SJCRH30 (cell line): ENCODE measurements at regions not wholly inside any gene's neighbourhood (a gene's known extent, or its start where the extent isn't known, plus 50 kb on each side); places are given as distances from the start of the nearest gene placed in this dataset.

Experiments used
- DNase-seq, 2 experiments: peaks; one replicate each; pipeline ENCODE4 v3.0.0-alpha.2; 2015 to 2020
- H3K27ac ChIP-seq: fragments of 250-450 bp; sonication (Bioruptor Pico); 2 replicates; pipeline ENCODE4 v1.5.1; 2020; ENCODE audit warnings: mild to moderate bottlenecking, moderate library complexity
- H3K27me3 ChIP-seq: fragments of 250-450 bp; sonication (Bioruptor Pico); 2 replicates; pipeline ENCODE4 v1.5.1; 2020; ENCODE audit warnings: mild to moderate bottlenecking, moderate library complexity
- H3K36me3 ChIP-seq: fragments of 250-450 bp; sonication (Bioruptor Pico); 2 replicates; pipeline ENCODE4 v1.5.1; 2020; ENCODE audit warnings: mild to moderate bottlenecking, moderate library complexity
- H3K4me1 ChIP-seq: fragments of 250-450 bp; sonication (Bioruptor Pico); 2 replicates; pipeline ENCODE4 v1.5.1; 2020; ENCODE audit warnings: mild to moderate bottlenecking, moderate library complexity
- H3K4me3 ChIP-seq: fragments of 250-450 bp; sonication (Bioruptor Pico); 2 replicates; pipeline ENCODE4 v1.5.1; 2020; ENCODE audit warnings: mild to moderate bottlenecking, moderate library complexity
- H3K9me3 ChIP-seq: fragments of 250-450 bp; sonication (Bioruptor Pico); replicated peaks from 2 replicates; pipeline ENCODE4 v1.5.1; 2020; ENCODE audit warnings: mild to moderate bottlenecking, moderate library complexity

- Histone ChIP-seq H3K4me1 (no peaks in the 10 kb centered on the region), H3K27me3 (no peaks in the 10 kb centered on the region), H3K4me3 (no peak overlapping the region), H3K36me3 (no peaks in the 10 kb centered on the region), H3K9me3 (no peaks in the 10 kb centered on the region), H3K27ac (no peak overlapping the region)
- no peak for DNase-seq
Observed at GRCh38 chr22:47396105-47396504, 633.7 kb downstream of the TBC1D22A start.

GRCh38 chr22:47395481-47395880 is 633.0 kb downstream of the TBC1D22A start:
- DNase-seq, result peak in 1 of 2 experiments; percentile 20
- Histone ChIP-seq H3K36me3 (no peaks in the 10 kb centered on the region), H3K9me3 (no peaks in the 10 kb centered on the region), H3K27ac (no peak overlapping the region), H3K27me3 (no peaks in the 10 kb centered on the region), H3K4me3 (no peak overlapping the region), H3K4me1 (no peaks in the 10 kb centered on the region)

- no peak for DNase-seq
- no peaks in the 10 kb centered on the region for H3K27me3 ChIP-seq
- no peak overlapping the region for H3K4me3 ChIP-seq
- H3K27ac ChIP-seq, result no peak overlapping the region
- H3K4me1 ChIP-seq, result no peaks in the 10 kb centered on the region
- no peaks in the 10 kb centered on the region for H3K9me3 ChIP-seq
- H3K36me3 ChIP-seq, result no peaks in the 10 kb centered on the region
Observed at GRCh38 chr22:47394504-47395440, 632.3 kb downstream of the TBC1D22A start.

- H3K27me3 ChIP-seq, result no peaks in the 10 kb centered on the region
- no peak overlapping the region for H3K27ac ChIP-seq
- no peak overlapping the region for H3K4me3 ChIP-seq
- H3K9me3 ChIP-seq, result no peaks in the 10 kb centered on the region
- DNase-seq, result no peak
- H3K36me3 ChIP-seq, result no peaks in the 10 kb centered on the region
- no peaks in the 10 kb centered on the region for H3K4me1 ChIP-seq
Observed at GRCh38 chr22:47393191-47393590, 630.7 kb downstream of the TBC1D22A start.

- DNase-seq, result no peak
- Histone ChIP-seq H3K27ac (no peak overlapping the region), H3K27me3 (no peaks in the 10 kb centered on the region), H3K36me3 (no peaks in the 10 kb centered on the region), H3K4me1 (no peaks in the 10 kb centered on the region), H3K4me3 (no peak overlapping the region), H3K9me3 (no peaks in the 10 kb centered on the region)
Observed at GRCh38 chr22:47392729-47393128, 630.3 kb downstream of the TBC1D22A start.

GRCh38 chr22:47392054-47392347 is 629.6 kb downstream of the TBC1D22A start:
- Histone ChIP-seq H3K36me3 (no peaks in the 10 kb centered on the region), H3K27ac (no peak overlapping the region), H3K4me1 (no peaks in the 10 kb centered on the region), H3K27me3 (no peaks in the 10 kb centered on the region), H3K4me3 (no peak overlapping the region), H3K9me3 (no peaks in the 10 kb centered on the region)
- DNase-seq, result no peak

- Histone ChIP-seq H3K36me3 (no peaks in the 10 kb centered on the region), H3K9me3 (no peaks in the 10 kb centered on the region), H3K27ac (no peak overlapping the region), H3K4me1 (no peaks in the 10 kb centered on the region), H3K4me3 (no peak overlapping the region), H3K27me3 (no peaks in the 10 kb centered on the region)
- DNase-seq, result peak in 1 of 2 experiments; percentile 3
Observed at GRCh38 chr22:47391169-47392053, 629.0 kb downstream of the TBC1D22A start.

GRCh38 chr22:47390026-47390970 is 627.8 kb downstream of the TBC1D22A start:
- H3K4me3 ChIP-seq, result no peak overlapping the region
- no peaks in the 10 kb centered on the region for H3K4me1 ChIP-seq
- H3K9me3 ChIP-seq, result no peaks in the 10 kb centered on the region
- no peaks in the 10 kb centered on the region for H3K36me3 ChIP-seq
- no peak for DNase-seq
- H3K27ac ChIP-seq, result no peak overlapping the region
- H3K27me3 ChIP-seq, result no peaks in the 10 kb centered on the region

GRCh38 chr22:47389201-47389600 is 626.8 kb downstream of the TBC1D22A start:
- H3K4me3 ChIP-seq, result no peak overlapping the region
- no peak for DNase-seq
- H3K4me1 ChIP-seq, result no peaks in the 10 kb centered on the region
- no peaks in the 10 kb centered on the region for H3K36me3 ChIP-seq
- no peaks in the 10 kb centered on the region for H3K9me3 ChIP-seq
- H3K27ac ChIP-seq, result no peak overlapping the region
- no peaks in the 10 kb centered on the region for H3K27me3 ChIP-seq

GRCh38 chr22:47388778-47389177 is 626.3 kb downstream of the TBC1D22A start:
- Histone ChIP-seq H3K9me3 (no peaks in the 10 kb centered on the region), H3K27ac (no peak overlapping the region), H3K4me1 (no peaks in the 10 kb centered on the region), H3K4me3 (no peak overlapping the region), H3K36me3 (no peaks in the 10 kb centered on the region), H3K27me3 (no peaks in the 10 kb centered on the region)
- DNase-seq, result no peak

- Histone ChIP-seq H3K27me3 (no peaks in the 10 kb centered on the region), H3K36me3 (no peaks in the 10 kb centered on the region), H3K4me1 (no peaks in the 10 kb centered on the region), H3K9me3 (no peaks in the 10 kb centered on the region), H3K27ac (no peak overlapping the region), H3K4me3 (no peak overlapping the region)
- no peak for DNase-seq
Observed at GRCh38 chr22:47388331-47388730, 625.9 kb downstream of the TBC1D22A start.

- H3K27ac ChIP-seq, result no peak overlapping the region
- DNase-seq, result no peak
- no peaks in the 10 kb centered on the region for H3K4me1 ChIP-seq
- no peaks in the 10 kb centered on the region for H3K27me3 ChIP-seq
- H3K4me3 ChIP-seq, result no peak overlapping the region
- no peaks in the 10 kb centered on the region for H3K36me3 ChIP-seq
- H3K9me3 ChIP-seq, result no peaks in the 10 kb centered on the region
Observed at GRCh38 chr22:47386812-47387510, 624.5 kb downstream of the TBC1D22A start.

GRCh38 chr22:47384977-47385376 is 622.5 kb downstream of the TBC1D22A start:
- DNase-seq, result no peak
- Histone ChIP-seq H3K9me3 (no peaks in the 10 kb centered on the region), H3K27me3 (no peaks in the 10 kb centered on the region), H3K27ac (no peak overlapping the region), H3K4me1 (no peaks in the 10 kb centered on the region), H3K4me3 (no peak overlapping the region), H3K36me3 (no peaks in the 10 kb centered on the region)
